Nucleus accumbens (tissue), 56 donors: ENCODE measurements at regions not wholly inside any gene's neighbourhood (a gene's known extent, or its start where the extent isn't known, plus 50 kb on each side); places are given as distances from the start of the nearest gene placed in this dataset.
"Not testable (repeated sequence)": the region's sequence is repeated elsewhere in the genome, so short reads cannot be mapped to it uniquely, and the experiment has no call there.

Experiments used
- DNase-seq, 56 donors: peaks; one replicate each; lab custom pipeline; 2025; lab: John Stamatoyannopoulos, UW

DNA sequence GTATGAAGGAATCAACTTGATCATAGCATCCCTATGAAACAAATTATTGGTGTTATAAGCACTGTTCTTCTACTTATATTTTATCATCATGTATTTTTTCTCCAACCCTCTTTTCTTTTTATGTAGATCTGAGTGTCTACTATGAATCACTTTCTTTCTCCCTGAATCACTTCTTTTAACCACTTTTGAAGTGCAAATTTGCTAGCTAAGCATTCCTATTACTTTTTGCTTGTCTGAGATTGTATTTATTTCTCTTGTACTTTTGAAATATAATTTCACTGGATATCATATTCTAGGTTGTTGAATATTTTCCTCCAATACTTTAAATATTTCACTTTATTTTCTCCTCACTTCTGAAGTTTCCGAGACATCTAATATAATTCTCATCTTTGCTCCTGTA is 1282.3 kb upstream of the FLRT2 start:
- DNase-seq, result no peak

GRCh38 chr14:84250893-84251292 is 1279.1 kb upstream of the FLRT2 start:
- DNase-seq, result no peak

GRCh38 chr14:84251411-84252115 is 1278.4 kb upstream of the FLRT2 start:
- DNase-seq, result no peak

- no peak for DNase-seq
Measured at GRCh38 chr14:84252706-84253105, 1277.2 kb upstream of the FLRT2 start.

DNA sequence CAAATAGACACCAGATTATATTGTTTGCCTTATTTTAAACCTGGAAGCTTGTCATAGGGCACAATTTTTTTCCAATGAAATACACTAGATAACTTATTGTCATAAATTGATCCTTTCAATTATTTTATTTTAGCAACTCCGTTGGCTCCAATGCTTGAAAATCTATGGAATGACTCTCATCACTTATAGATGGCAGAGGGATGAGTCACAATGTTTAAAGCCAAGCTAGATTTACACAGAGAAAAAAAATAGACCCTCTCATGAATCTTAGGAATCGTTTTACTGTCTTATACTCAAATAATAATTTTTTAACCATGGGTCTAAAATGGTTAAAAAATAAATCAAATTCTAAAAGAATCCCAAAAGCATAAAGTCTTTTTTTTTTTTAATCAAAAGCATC is 1276.6 kb upstream of the FLRT2 start:
- DNase-seq, result no peak

GRCh38 chr14:84254290-84254689 is 1275.7 kb upstream of the FLRT2 start:
- no peak for DNase-seq

GRCh38 chr14:84262932-84263331 is 1267.0 kb upstream of the FLRT2 start:
- no peak for DNase-seq

DNA sequence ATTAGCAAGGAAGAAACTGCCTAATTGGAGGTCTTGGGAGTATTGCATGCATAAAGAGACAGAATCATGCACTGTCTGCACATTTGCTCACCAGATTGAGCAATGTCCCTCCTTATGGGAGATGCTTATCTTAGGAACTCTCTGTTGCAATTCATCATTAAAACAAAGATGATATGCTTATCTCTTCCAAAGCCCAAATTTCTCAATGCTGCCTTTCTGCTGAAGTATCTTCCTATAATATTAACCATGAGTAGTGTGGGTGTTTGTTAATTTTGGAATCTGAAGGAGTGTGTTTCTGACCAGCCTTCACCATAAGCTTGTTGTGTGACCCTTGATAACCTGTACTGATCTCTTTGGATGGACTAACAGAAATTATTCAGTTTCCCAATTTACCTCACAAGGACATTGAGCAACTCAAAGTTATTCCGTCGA is 1257.6 kb upstream of the FLRT2 start:
- DNase-seq, result no peak

GRCh38 chr14:84273181-84273580 is 1256.8 kb upstream of the FLRT2 start:
- DNase-seq, result no peak

GRCh38 chr14:84282618-84283017 is 1247.3 kb upstream of the FLRT2 start:
- no peak for DNase-seq

- no peak for DNase-seq
Measured at GRCh38 chr14:84288781-84289180, 1241.2 kb upstream of the FLRT2 start.

- no peak for DNase-seq
Measured at GRCh38 chr14:84298663-84299195, 1231.2 kb upstream of the FLRT2 start.

DNA sequence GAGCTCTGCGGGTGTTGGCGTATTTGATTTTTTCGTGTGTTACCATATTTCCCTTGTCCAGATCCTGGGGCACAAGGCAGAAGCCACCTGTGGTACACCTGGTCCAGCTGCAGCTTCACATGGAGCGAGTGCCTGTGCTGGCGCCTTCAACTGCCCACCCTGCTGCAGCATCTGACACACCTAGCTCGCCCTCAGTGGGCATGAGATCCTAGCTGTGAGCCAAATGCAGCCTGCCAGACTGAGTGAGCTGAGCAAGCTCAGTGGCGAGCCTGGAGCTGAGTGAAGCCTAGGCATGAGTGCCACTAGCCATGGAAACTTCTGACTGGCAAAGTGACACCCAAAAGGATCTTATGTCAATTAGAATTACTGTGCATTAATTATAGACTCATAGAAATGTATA is 1226.8 kb upstream of the FLRT2 start:
- no peak for DNase-seq

DNA sequence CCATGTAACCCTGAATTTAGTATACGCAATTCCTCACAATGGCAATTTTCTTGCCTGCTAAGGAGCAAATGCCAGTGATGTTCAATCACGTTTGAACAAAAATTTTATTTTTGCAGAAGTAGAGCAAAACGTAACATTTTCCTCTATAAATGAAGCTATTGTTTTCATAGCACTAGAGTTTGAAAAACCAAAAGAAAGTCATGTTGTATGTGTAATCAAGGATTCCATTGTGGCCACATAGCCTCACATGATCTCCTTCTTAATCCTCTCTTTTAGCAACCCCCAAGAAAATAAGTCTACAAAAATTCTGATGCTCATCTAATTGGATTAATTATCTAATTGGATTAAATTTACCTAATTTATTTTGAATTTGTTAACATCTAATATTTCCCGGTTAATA is 1217.4 kb upstream of the FLRT2 start:
- DNase-seq, result no peak

- no peak for DNase-seq
Measured at GRCh38 chr14:84323450-84323849, 1206.5 kb upstream of the FLRT2 start.

DNA sequence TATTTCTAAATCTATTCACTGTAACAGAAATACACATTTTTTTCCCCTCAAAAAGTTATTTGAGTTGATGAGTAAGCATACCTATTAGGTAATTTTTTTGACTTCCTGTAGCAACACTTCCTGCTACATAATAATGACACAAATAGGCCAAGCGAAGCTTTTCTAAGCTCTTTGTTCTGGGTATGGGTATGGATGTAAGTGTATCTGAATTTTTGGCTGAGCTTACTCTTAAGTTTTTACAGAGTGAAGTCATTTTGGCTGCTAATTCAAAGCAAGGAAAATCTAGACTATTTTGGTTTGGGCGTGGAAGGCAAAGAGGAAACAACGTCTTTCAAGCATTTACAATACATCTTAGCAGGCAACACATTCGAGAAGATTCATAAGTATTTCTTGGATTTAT is 1206.0 kb upstream of the FLRT2 start:
- no peak for DNase-seq

- no peak for DNase-seq
Measured at GRCh38 chr14:84336433-84336832, 1193.5 kb upstream of the FLRT2 start.

DNA sequence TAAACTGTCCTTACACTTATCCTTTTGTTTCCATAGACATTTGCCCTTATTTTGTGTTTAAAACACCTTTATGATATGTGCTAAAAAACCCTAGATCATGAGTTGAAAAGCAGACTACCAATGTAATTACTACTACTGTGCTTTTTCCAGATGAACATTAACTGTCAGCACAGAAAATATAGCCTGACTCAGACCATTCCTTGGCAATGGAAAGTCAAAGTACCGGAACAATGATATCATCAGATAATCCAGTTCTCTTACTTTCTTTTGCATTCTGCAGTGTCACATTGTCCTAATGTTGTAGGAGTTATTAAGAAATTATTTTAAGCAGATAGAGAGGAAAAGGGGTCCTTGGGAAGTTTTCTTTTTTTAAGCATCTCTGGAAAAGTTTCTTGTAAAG is 1189.0 kb upstream of the FLRT2 start:
- DNase-seq, result no peak

DNA sequence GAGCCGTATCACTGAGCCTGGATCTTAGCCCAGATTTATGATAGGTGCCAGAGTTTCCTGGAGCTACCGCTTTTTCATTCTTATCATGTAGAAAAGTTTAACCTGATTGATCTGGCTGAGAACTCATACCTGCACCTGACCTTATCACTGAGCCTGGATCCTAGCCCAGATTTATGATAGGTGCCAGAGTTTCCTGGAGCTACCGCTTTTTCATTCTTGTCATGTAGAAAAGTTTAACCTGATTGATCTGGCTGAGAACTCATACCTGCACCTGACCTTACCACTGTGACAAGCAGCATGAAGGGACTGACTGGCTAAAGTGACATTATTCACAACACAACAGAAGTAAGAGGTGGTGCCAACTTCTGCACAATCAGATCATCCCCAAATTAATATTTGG is 1188.1 kb upstream of the FLRT2 start:
- DNase-seq, result not testable (repeated sequence)

DNA sequence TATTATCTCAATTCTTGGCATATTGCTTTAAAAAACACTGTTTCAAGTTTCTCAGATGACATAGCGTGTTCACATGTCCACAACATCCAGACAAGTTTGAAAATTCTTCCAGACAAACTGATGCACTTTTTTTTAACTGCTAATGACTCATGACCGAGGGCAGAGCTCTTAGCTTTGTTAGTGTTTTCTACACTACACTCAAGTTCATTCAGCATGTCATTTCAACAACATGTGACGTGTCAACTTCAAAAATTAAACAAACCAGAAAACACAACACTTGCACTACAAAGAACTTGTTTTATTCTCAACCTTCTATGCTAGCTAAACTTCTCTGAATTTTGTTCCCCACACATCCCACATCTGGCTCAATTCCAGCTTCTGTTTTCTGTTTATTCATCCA is 1186.3 kb upstream of the FLRT2 start:
- DNase-seq, result no peak

DNA sequence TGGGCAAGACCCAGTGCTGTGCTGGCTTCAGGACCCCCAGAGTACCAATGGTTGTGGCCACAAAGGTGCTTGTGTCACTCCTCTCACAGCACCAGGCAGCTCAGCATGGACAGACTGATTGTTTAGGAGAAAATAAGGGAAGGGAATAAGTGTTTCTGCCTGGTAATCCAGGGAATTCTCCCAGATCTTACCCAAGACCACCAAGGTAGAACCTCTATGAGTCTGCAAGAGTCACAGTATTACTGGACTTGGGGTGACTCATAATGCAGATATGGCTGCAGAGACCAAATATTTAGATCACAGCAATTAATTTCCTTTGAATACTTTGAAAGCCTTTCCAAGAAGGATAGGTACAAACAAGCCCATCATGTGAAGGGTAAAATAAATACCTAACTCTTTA is 1178.3 kb upstream of the FLRT2 start:
- DNase-seq, result no peak

DNA sequence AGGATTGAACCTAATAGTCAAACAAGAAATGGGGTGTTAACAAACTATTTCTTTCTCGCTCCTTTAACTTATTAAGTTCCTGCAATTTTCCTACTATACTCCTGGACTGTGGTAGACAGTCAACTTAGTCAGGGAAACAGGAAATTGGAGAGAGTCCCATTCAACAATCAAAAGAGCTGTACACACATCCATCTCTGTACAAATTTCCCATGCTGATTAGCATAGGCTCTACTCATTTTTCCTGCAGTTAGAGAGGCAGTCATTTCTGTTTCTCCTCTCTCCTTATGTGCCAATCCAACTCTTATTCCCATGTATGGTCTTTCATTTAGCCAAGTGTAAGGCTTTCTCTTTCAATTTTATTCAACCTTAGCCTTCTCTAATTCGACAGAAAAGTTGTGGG is 1168.5 kb upstream of the FLRT2 start:
- no peak for DNase-seq

DNA sequence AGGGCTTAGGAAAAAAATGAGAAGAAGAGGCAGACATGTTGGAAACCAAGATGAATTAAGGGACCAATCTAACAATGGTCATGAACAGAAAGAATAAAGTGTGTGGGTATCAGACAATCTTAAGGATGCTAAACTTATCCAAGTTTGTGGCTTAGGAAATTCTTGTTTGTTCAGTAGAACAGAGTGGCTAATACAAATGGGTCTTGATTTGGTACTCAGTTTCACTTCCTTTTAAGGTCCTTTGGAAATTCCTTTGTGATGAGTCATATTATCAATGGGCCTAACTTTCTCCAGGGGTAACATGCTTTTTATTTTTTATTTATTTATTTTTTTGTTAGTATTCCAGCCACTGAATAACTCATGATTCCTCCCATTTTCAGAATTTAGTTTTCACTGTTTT is 1154.7 kb upstream of the FLRT2 start:
- DNase-seq, result no peak
